Neuron (in vitro differentiated cells): ENCODE measurements at regions not wholly inside any gene's neighbourhood (a gene's known extent, or its start where the extent isn't known, plus 50 kb on each side); places are given as distances from the start of the nearest gene placed in this dataset.

ENCODE experiments used
- H2AFZ ChIP-seq: one replicate; pipeline ENCODE4 v1.6.1; 2013; ENCODE audit warnings: low read depth, mild to moderate bottlenecking, inconsistent platforms, low read length, moderate library complexity
- H3K27me3 ChIP-seq: one replicate; pipeline ENCODE4 v1.6.1; 2013; ENCODE audit warnings: low read length; ENCODE audit not compliant: insufficient read depth
- H3K36me3 ChIP-seq: one replicate; pipeline ENCODE4 v1.6.1; 2013; ENCODE audit warnings: low read length; ENCODE audit not compliant: insufficient read depth
- H3K4me1 ChIP-seq: one replicate; pipeline ENCODE4 v1.6.1; 2013; ENCODE audit warnings: low read length; ENCODE audit not compliant: insufficient read depth
- H3K4me3 ChIP-seq: 2 replicates; pipeline ENCODE4 v1.5.1; 2013; ENCODE audit warnings: mild to moderate bottlenecking, low read length, moderate library complexity
- H3K9me3 ChIP-seq: one replicate; pipeline ENCODE4 v1.6.1; 2013; ENCODE audit warnings: low read length

DNA sequence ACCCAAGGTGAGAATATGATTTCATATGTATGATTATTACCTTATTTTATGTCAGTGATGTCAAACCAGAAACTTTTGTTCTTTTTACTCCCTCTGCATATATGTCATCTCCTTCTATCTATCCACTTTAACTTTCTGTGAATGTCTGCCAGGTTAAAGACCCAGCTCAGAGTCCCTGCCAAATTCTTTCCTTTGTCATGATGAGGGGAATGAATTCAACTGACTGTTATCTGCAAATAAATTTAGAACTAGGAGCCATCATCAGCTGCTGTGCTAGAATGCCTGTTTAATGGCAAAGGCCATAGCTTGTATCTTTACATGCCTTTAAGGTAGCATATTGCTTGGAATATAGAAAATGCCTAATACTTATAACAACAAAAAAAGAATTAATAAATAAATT is 815.6 kb upstream of the NEGR1 start:
- peaks cover 3% of the 10 kb centered on the region for H3K9me3 ChIP-seq

GRCh38 chr1:73096841-73097240 is 814.5 kb upstream of the NEGR1 start:
- Histone ChIP-seq H3K4me3 (no peak overlapping the region), H3K36me3 (no peaks in the 10 kb centered on the region), H2AFZ (no peak overlapping the region), H3K27me3 (no peaks in the 10 kb centered on the region), H3K4me1 (no peaks in the 10 kb centered on the region), H3K9me3 (peaks cover 3% of the 10 kb centered on the region)

More for the DNA sequence above, 815.6 kb upstream of the NEGR1 start:
- Histone ChIP-seq H3K27me3 (no peaks in the 10 kb centered on the region), H3K36me3 (no peaks in the 10 kb centered on the region), H3K4me1 (no peaks in the 10 kb centered on the region), H3K4me3 (no peak overlapping the region), H2AFZ (no peak overlapping the region)

DNA sequence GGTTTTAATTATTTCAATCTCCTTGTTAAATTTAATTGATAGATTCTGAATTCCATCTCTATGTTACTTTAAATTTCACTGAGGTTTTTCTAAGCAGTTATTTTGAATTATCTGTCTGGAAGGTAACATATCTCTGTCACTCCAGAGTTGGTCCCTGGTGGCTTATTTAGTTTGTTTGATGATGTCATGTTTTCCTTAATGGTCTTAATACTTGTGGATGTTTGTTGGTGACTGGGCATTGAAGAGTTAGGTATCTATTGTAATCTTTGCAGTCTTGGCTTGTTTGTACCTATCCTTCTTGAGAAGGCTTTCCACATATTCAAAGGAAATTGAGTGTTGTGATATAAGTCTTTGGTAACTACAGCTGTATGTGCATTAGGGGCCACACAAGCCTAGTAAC is 810.0 kb upstream of the NEGR1 start:
- Histone ChIP-seq H3K36me3 (no peaks in the 10 kb centered on the region), H3K4me3 (no peak overlapping the region), H3K9me3 (peaks cover 3% of the 10 kb centered on the region), H3K4me1 (no peaks in the 10 kb centered on the region), H3K27me3 (no peaks in the 10 kb centered on the region), H2AFZ (no peak overlapping the region)

DNA sequence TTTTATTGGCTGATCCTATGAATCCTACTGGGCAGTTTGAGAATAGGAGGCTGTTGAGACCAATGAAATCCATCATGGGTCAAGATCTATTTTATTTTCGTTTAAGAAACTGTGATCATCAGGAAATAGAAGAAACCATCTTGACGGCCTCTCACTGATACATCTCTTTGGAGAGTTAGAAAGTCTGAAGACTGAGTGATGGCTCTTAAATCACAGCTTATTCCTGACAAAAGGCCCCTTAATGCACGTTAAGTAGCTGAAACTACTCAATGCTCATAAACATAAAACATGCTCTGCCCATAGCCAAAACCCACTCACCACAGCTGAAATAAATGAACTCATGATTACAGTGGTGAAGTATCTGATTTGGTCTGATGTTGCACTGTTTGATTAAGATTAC is 784.5 kb upstream of the NEGR1 start:
- peak overlapping the region; percentile 48 for H2AFZ ChIP-seq
- peaks cover 25% of the 10 kb centered on the region for H3K4me1 ChIP-seq
- H3K4me3 ChIP-seq, result no peak overlapping the region
- H3K36me3 ChIP-seq, result no peaks in the 10 kb centered on the region
- peaks cover 4% of the 10 kb centered on the region for H3K9me3 ChIP-seq
- H3K27me3 ChIP-seq, result no peaks in the 10 kb centered on the region

DNA sequence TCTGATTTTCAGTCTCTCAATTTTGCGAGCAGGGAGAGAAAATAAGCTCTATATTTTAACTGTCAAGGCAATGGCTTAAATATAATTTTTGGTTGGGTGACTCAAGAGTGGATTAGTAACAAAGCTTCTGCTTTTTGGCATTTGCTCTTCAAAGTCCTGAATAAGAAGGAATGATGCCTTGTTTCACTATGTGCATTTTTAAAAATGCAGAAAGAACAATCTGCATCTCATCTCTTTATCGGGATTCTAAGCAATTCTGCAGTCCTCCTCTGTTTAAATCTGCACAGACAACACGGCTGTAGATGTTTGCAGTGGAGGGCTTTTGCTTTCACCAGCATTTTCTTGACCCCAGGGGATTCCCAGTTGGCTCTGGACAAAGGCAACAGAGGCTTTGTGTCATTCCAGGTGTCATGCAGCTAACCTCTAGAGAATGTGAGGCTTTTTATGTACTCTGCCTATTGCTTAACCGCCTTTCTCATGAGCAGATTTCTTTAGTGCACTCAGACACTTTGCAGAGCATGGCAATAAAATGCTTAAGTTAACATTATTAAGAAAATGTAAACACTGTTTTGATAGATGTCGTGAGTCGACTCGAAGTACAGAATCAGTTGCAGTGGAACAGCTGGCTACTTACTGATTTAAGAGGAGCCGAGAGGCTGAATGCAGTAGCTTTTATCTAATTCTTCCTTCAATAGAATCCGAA is 783.2 kb upstream of the NEGR1 start:
- Histone ChIP-seq H3K36me3 (no peaks in the 10 kb centered on the region), H2AFZ (peak overlapping the region; percentile 37), H3K9me3 (peaks cover 7% of the 10 kb centered on the region), H3K4me1 (peaks cover 25% of the 10 kb centered on the region), H3K27me3 (no peaks in the 10 kb centered on the region), H3K4me3 (peak overlapping the region; percentile 23)

- H3K36me3 ChIP-seq, result no peaks in the 10 kb centered on the region
- H3K9me3 ChIP-seq, result peaks cover 4% of the 10 kb centered on the region
- H3K4me3 ChIP-seq, result no peak overlapping the region
- H3K27me3 ChIP-seq, result no peaks in the 10 kb centered on the region
- H2AFZ ChIP-seq, result no peak overlapping the region
- H3K4me1 ChIP-seq, result no peaks in the 10 kb centered on the region
Measured at GRCh38 chr1:73056826-73057225, 774.5 kb upstream of the NEGR1 start.

GRCh38 chr1:73044241-73045036 is 762.1 kb upstream of the NEGR1 start:
- no peaks in the 10 kb centered on the region for H3K9me3 ChIP-seq
- peaks cover 3% of the 10 kb centered on the region for H3K4me1 ChIP-seq
- no peak overlapping the region for H2AFZ ChIP-seq
- no peak overlapping the region for H3K4me3 ChIP-seq
- no peaks in the 10 kb centered on the region for H3K36me3 ChIP-seq
- no peaks in the 10 kb centered on the region for H3K27me3 ChIP-seq

DNA sequence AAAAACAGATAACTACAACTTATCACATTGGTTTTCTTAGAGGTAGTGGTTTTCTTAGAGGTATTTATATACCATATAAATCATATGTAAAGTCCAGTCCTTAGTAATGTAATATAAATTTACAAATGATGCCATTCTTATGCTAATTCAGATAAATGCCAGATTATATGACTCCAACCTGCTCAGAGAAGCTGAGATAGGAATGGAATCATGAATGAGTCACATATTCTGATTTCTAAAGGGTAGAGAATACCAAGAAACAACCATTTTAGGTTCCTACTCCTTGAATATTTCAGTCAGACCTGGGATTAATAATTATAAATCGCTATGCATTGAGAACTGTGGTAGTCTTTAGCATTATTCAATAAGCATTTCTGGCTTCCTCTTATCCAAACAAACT is 760.1 kb upstream of the NEGR1 start:
- H3K9me3 ChIP-seq, result no peaks in the 10 kb centered on the region
- no peak overlapping the region for H2AFZ ChIP-seq
- H3K4me3 ChIP-seq, result no peak overlapping the region
- H3K27me3 ChIP-seq, result no peaks in the 10 kb centered on the region
- H3K36me3 ChIP-seq, result no peaks in the 10 kb centered on the region
- peaks cover 3% of the 10 kb centered on the region for H3K4me1 ChIP-seq

- H2AFZ ChIP-seq, result no peak overlapping the region
Measured at GRCh38 chr1:73040811-73041210, 758.5 kb upstream of the NEGR1 start.

GRCh38 chr1:73034271-73034670 is 751.9 kb upstream of the NEGR1 start:
- H3K4me1 ChIP-seq, result peaks cover 4% of the 10 kb centered on the region
- H3K4me3 ChIP-seq, result no peak overlapping the region
- no peaks in the 10 kb centered on the region for H3K36me3 ChIP-seq
- no peaks in the 10 kb centered on the region for H3K9me3 ChIP-seq
- peak overlapping the region; percentile 68 for H2AFZ ChIP-seq
- no peaks in the 10 kb centered on the region for H3K27me3 ChIP-seq

More at GRCh38 chr1:73040811-73041210, 758.5 kb upstream of the NEGR1 start:
- H3K4me3 ChIP-seq, result no peak overlapping the region
- peaks cover 3% of the 10 kb centered on the region for H3K4me1 ChIP-seq
- no peaks in the 10 kb centered on the region for H3K9me3 ChIP-seq
- H3K27me3 ChIP-seq, result no peaks in the 10 kb centered on the region
- no peaks in the 10 kb centered on the region for H3K36me3 ChIP-seq

DNA sequence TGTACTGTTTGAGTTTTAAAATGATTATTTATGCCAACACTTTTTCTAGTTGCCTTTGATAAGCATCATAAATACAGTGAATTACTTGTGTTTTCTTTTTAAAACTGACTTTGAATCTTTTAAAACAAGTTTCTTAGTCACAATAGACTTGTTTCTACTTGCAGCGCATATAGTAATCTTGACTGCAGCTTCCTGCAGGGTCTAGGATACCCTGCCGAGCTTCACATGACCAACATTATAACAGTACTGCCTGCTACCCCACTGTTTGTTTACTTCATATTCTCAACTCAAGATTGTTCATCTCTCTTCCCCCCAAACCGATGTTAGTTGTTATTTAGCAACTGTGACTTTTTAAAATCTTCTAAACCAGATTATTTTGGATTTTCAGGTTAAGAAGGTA is 751.3 kb upstream of the NEGR1 start:
- H3K9me3 ChIP-seq, result no peaks in the 10 kb centered on the region
- peak overlapping the region; percentile 68 for H2AFZ ChIP-seq
- H3K4me3 ChIP-seq, result no peak overlapping the region
- no peaks in the 10 kb centered on the region for H3K27me3 ChIP-seq
- H3K4me1 ChIP-seq, result peaks cover 4% of the 10 kb centered on the region
- no peaks in the 10 kb centered on the region for H3K36me3 ChIP-seq

DNA sequence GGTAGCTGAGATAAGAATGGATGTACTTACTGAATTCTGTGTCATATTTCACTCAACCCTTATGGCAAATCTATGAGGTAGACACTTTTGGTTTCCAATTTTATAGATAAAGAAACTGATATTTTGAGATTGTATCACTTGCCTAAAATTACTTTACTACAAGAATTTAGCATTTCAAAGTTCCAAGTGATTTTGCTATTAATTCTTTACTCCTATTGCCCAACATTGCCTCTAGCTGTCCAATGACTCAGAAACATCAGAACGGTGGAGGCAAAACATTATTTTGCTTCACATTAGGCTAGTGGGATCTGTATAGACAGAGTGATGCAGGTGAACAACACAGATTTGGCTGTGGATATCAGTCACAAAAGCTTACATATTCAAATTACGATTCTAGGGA is 747.2 kb upstream of the NEGR1 start:
- no peak overlapping the region for H3K4me3 ChIP-seq
- H3K27me3 ChIP-seq, result no peaks in the 10 kb centered on the region
- peaks cover 4% of the 10 kb centered on the region for H3K4me1 ChIP-seq

DNA sequence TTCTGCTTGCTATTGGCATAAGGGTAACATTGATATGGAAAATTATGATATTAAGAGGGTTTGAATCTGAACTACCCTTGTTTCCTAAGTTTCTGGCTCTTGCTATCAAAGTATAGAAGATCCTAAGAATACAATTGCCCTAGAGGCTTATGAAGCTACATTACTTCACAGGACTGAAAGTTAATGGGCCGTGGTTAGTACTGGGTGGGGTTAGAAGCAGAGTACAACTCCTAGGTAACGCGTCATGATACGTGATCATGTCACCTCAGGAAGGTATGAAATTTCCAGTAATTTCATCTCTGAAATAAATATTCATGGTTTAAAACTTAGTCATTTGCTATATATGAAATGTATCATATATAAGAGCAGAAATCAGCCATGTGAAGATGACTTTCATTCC is 743.8 kb upstream of the NEGR1 start:
- Histone ChIP-seq H3K27me3 (no peaks in the 10 kb centered on the region), H3K9me3 (no peaks in the 10 kb centered on the region), H3K36me3 (no peaks in the 10 kb centered on the region), H2AFZ (no peak overlapping the region), H3K4me3 (no peak overlapping the region), H3K4me1 (no peaks in the 10 kb centered on the region)

More for the DNA sequence above, 747.2 kb upstream of the NEGR1 start:
- H3K9me3 ChIP-seq, result no peaks in the 10 kb centered on the region
- H3K36me3 ChIP-seq, result no peaks in the 10 kb centered on the region
- H2AFZ ChIP-seq, result peak overlapping the region; percentile 45
